IPS-20b (cell line): ENCODE measurements at regions not wholly inside any gene's neighbourhood (a gene's known extent, or its start where the extent isn't known, plus 50 kb on each side); places are given as distances from the start of the nearest gene placed in this dataset.
"Not testable (repeated sequence)": the region's sequence is repeated elsewhere in the genome, so short reads cannot be mapped to it uniquely, and the experiment has no call there.

ENCODE experiments used
- H3K27ac ChIP-seq: one replicate; pipeline ENCODE4 v1.5.1; 2013; ENCODE audit warnings: low read length
- H3K27me3 ChIP-seq: 2 replicates; pipeline ENCODE4 v1.6.1; 2013; ENCODE audit warnings: mild to moderate bottlenecking, low read length, inconsistent platforms; ENCODE audit not compliant: insufficient read depth
- H3K36me3 ChIP-seq: 2 replicates; pipeline ENCODE4 v1.6.1; 2013; ENCODE audit warnings: low read depth, mild to moderate bottlenecking, inconsistent platforms, low read length, moderate library complexity; ENCODE audit not compliant: insufficient read depth
- H3K4me1 ChIP-seq: 2 replicates; pipeline ENCODE4 v1.6.1; 2013; ENCODE audit warnings: mild to moderate bottlenecking, control low read depth, inconsistent platforms, low read length, moderate library complexity; ENCODE audit not compliant: insufficient read depth
- H3K4me3 ChIP-seq: 2 replicates; pipeline ENCODE4 v1.5.1; 2013; ENCODE audit warnings: mild to moderate bottlenecking, low read length, inconsistent platforms
- H3K9ac ChIP-seq: 2 replicates; pipeline ENCODE4 v1.6.1; 2013; ENCODE audit warnings: low read depth, mild to moderate bottlenecking, inconsistent platforms, low read length, moderate library complexity
- H3K9me3 ChIP-seq: 2 replicates; pipeline ENCODE4 v1.6.1; 2013; ENCODE audit warnings: mild to moderate bottlenecking, low read depth, low read length, inconsistent platforms; ENCODE audit not compliant: insufficient read depth

- not testable (repeated sequence) for H3K4me3 ChIP-seq, H3K4me1 ChIP-seq, H3K9me3 ChIP-seq, H3K27ac ChIP-seq, H3K27me3 ChIP-seq, H3K36me3 ChIP-seq, H3K9ac ChIP-seq
These were observed 78.8 kb upstream of the RPH3A start for GRCh38 chr12:112712751-112713150.

- no peaks in the 10 kb centered on the region for H3K27me3 ChIP-seq
- H3K4me1 ChIP-seq = peaks cover 3% of the 10 kb centered on the region; the same call in 1 of the 2 replicates
- no peaks in the 10 kb centered on the region for H3K9me3 ChIP-seq
- no peak overlapping the region for H3K27ac ChIP-seq
- H3K36me3 ChIP-seq = no peaks in the 10 kb centered on the region
- H3K9ac ChIP-seq = no peak overlapping the region
- no peak overlapping the region for H3K4me3 ChIP-seq
These were observed 78.1 kb upstream of the RPH3A start for GRCh38 chr12:112713471-112713870.

DNA sequence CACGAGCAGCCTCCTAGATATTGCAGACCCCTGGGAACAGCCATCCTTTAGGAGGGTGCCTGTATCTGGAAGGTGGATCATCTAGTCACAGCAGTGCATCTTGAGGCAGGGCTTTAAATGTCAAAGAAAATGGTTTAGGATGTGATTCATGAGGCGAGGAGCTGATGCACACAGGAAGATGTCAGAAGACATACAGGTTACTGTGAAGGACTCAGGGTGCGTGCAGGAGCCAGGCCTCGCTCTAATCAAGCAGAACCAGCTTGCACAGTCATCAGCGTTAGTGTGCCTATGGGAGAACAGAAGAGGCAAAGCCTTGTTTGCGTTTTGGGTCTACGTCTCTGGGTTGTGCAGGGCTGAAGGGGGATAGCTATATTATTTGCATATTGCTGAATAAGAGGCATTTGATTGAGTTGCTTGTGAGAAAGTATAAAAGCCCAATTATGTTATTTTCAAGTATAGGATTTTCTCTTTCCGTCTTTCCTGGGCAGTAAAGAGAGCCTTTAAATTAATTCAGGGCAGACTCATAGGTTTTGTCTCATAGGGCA is 77.3 kb upstream of the RPH3A start:
- H3K9ac ChIP-seq = no peak overlapping the region
- H3K27me3 ChIP-seq = no peaks in the 10 kb centered on the region
- H3K4me3 ChIP-seq = no peak overlapping the region
- no peak overlapping the region for H3K27ac ChIP-seq
- H3K36me3 ChIP-seq = no peaks in the 10 kb centered on the region
- H3K9me3 ChIP-seq = no peaks in the 10 kb centered on the region
- peaks cover 3% of the 10 kb centered on the region; the same call in 1 of the 2 replicates for H3K4me1 ChIP-seq

GRCh38 chr12:112716099-112717093 is 75.2 kb upstream of the RPH3A start:
- no peak overlapping the region for H3K4me3 ChIP-seq
- H3K9me3 ChIP-seq = no peaks in the 10 kb centered on the region
- H3K27me3 ChIP-seq = no peaks in the 10 kb centered on the region
- no peak overlapping the region for H3K9ac ChIP-seq
- H3K4me1 ChIP-seq = no peaks in the 10 kb centered on the region
- H3K36me3 ChIP-seq = no peaks in the 10 kb centered on the region
- H3K27ac ChIP-seq = no peak overlapping the region

GRCh38 chr12:112728864-112729263 is 62.7 kb upstream of the RPH3A start:
- Histone ChIP-seq H3K4me1 (no peaks in the 10 kb centered on the region), H3K36me3 (no peaks in the 10 kb centered on the region), H3K27me3 (no peaks in the 10 kb centered on the region), H3K9me3 (no peaks in the 10 kb centered on the region), H3K4me3 (no peak overlapping the region), H3K27ac (no peak overlapping the region), H3K9ac (no peak overlapping the region)

- Histone ChIP-seq H3K4me1 (no peaks in the 10 kb centered on the region), H3K27ac (no peak overlapping the region), H3K36me3 (no peaks in the 10 kb centered on the region), H3K27me3 (no peaks in the 10 kb centered on the region), H3K9ac (no peak overlapping the region), H3K9me3 (no peaks in the 10 kb centered on the region), H3K4me3 (no peak overlapping the region)
These were observed 56.5 kb upstream of the RPH3A start for GRCh38 chr12:112734859-112735695.

- no peak overlapping the region for H3K4me3 ChIP-seq
- no peak overlapping the region for H3K9ac ChIP-seq
- no peaks in the 10 kb centered on the region for H3K9me3 ChIP-seq
- no peaks in the 10 kb centered on the region for H3K27me3 ChIP-seq
- H3K27ac ChIP-seq = no peak overlapping the region
- H3K4me1 ChIP-seq = no peaks in the 10 kb centered on the region
- no peaks in the 10 kb centered on the region for H3K36me3 ChIP-seq
These were observed 53.0 kb upstream of the RPH3A start for GRCh38 chr12:112738531-112738930.

DNA sequence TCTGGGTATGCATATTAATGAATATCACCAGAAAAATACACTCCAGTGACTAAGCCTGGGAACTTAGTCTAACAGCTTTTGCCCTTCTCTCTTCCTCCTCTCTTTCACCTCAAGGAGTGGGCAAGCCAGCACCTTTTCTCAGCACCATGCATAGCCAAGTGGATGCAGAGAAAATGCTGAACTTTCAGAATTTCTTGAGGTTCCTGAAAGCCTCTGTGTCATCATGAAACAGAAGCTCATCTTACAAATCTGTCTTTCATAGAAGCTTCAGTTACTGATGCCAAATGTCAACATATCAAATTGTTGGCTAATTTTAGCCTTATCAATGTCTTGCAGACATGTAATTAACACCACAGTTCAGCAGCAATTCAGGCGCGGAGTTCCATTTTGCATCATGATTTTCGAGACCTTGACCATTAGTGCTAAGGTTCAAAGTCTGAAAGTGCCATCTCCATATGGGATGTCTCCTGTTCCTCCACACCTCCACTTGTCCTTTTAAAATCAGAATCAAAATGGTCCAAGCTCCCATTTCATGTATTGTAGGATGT is 51.1 kb upstream of the RPH3A start:
- Histone ChIP-seq H3K27ac (no peak overlapping the region), H3K4me1 (no peaks in the 10 kb centered on the region), H3K4me3 (no peak overlapping the region), H3K36me3 (no peaks in the 10 kb centered on the region), H3K9me3 (no peaks in the 10 kb centered on the region), H3K27me3 (no peaks in the 10 kb centered on the region), H3K9ac (no peak overlapping the region)

- Histone ChIP-seq H3K36me3 (no peaks in the 10 kb centered on the region), H3K4me1 (no peaks in the 10 kb centered on the region), H3K9ac (no peak overlapping the region), H3K4me3 (no peak overlapping the region), H3K9me3 (no peaks in the 10 kb centered on the region), H3K27ac (no peak overlapping the region), H3K27me3 (no peaks in the 10 kb centered on the region)
These were observed 50.4 kb upstream of the RPH3A start for GRCh38 chr12:112741106-112741505.
